ENCODE measurements at regions not wholly inside any gene's neighbourhood (a gene's known extent, or its start where the extent isn't known, plus 50 kb on each side); places are given as distances from the start of the nearest gene placed in this dataset.

DNA sequence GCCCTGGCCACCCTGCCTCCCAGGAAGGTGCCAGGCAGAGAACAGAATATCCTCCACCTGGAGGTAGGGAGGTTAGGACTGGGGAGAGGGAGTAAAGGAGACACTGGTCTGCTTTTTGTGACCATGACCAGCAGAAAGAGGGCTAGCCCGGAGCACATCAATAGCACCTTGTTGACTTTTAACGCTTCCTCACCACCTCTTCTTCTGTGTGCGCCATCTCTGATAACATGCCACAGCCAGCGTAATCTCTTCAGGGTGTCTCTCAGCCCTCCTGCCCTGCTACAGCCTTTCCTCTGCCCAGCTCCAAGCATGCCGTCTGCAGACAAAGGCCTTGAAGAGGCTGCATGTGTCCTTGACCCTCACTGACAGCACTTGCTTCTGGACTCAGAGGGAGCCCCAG, 50.9 kb upstream of the GJA5 start:
- H3K4me3 Mint-ChIP-seq (ENCODE audit: unreplicated experiment): no peak overlapping the region
- no peak for DNase-seq (ENCODE audit: low spot score)
- no peak for TF ChIP-seq CTCF (IDR thresholded peaks at IDR 0.05; ENCODE audit: unreplicated experiment)
- peaks cover 3% of the 10 kb centered on the region for H3K27me3 Mint-ChIP-seq (ENCODE audit: unreplicated experiment)
- peaks cover 21% of the 10 kb centered on the region for H3K4me1 Mint-ChIP-seq (ENCODE audit: unreplicated experiment)
- H3K9me3 Mint-ChIP-seq (ENCODE audit: unreplicated experiment): no peaks in the 10 kb centered on the region
- H3K27ac Mint-ChIP-seq (ENCODE audit: unreplicated experiment): no peak overlapping the region
- H3K36me3 Mint-ChIP-seq (ENCODE audit: low read depth, unreplicated experiment): no peaks in the 10 kb centered on the region

- Mint-ChIP-seq H3K27ac (ENCODE audit: unreplicated experiment) (no peak overlapping the region), H3K4me1 (ENCODE audit: unreplicated experiment) (peaks cover 20% of the 10 kb centered on the region), H3K4me3 (ENCODE audit: unreplicated experiment) (no peak overlapping the region), H3K27me3 (ENCODE audit: unreplicated experiment) (peaks cover 3% of the 10 kb centered on the region), H3K36me3 (ENCODE audit: low read depth, unreplicated experiment) (no peaks in the 10 kb centered on the region), H3K9me3 (ENCODE audit: unreplicated experiment) (no peaks in the 10 kb centered on the region)
- no peak for DNase-seq (ENCODE audit: low spot score)
- TF ChIP-seq CTCF (IDR thresholded peaks at IDR 0.05; ENCODE audit: unreplicated experiment): no peak
These were observed 51.3 kb upstream of the GJA5 start for GRCh38 chr1:147811751-147812150.

DNA sequence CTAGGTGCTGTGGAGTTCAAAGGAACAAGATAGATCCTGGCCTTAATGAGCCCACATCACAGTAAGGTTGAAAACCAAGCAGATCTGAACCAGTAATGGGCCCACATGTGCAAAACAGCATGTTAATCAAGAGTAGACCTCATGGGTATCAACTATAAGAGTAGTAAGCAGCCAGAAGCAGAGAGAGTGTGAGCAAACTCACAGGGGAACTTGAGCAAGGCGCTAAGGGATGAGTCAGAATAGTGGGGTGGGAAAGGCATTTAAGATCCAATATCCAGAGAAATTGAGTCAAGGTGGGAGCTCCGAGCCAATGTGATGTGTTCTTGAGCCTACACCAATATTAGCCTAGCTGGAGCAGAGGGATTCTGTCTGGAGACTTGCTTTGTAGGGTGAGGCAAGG, 52.4 kb upstream of the GJA5 start:
- Mint-ChIP-seq H3K27ac (ENCODE audit: unreplicated experiment) (no peak overlapping the region), H3K4me3 (ENCODE audit: unreplicated experiment) (no peak overlapping the region), H3K27me3 (ENCODE audit: unreplicated experiment) (peaks cover 2% of the 10 kb centered on the region), H3K36me3 (ENCODE audit: low read depth, unreplicated experiment) (no peaks in the 10 kb centered on the region), H3K9me3 (ENCODE audit: unreplicated experiment) (no peaks in the 10 kb centered on the region), H3K4me1 (ENCODE audit: unreplicated experiment) (peaks cover 12% of the 10 kb centered on the region)
- no peak for TF ChIP-seq CTCF (IDR thresholded peaks at IDR 0.05; ENCODE audit: unreplicated experiment)
- DNase-seq (ENCODE audit: low spot score): no peak

- H3K27me3 Mint-ChIP-seq (ENCODE audit: unreplicated experiment): peaks cover 3% of the 10 kb centered on the region
These were observed 55.1 kb upstream of the GJA5 start for GRCh38 chr1:147815503-147815902.

GRCh38 chr1:147820761-147821297, 60.4 kb upstream of the GJA5 start:
- no peaks in the 10 kb centered on the region for H3K36me3 Mint-ChIP-seq (ENCODE audit: low read depth, unreplicated experiment)
- no peak for DNase-seq (ENCODE audit: low spot score)
- no peak overlapping the region for H3K27ac Mint-ChIP-seq (ENCODE audit: unreplicated experiment)
- no peak for TF ChIP-seq CTCF (IDR thresholded peaks at IDR 0.05; ENCODE audit: unreplicated experiment)
- H3K9me3 Mint-ChIP-seq (ENCODE audit: unreplicated experiment): no peaks in the 10 kb centered on the region
- H3K4me3 Mint-ChIP-seq (ENCODE audit: unreplicated experiment): no peak overlapping the region
- peaks cover 2% of the 10 kb centered on the region for H3K4me1 Mint-ChIP-seq (ENCODE audit: unreplicated experiment)
- peaks cover 6% of the 10 kb centered on the region for H3K27me3 Mint-ChIP-seq (ENCODE audit: unreplicated experiment)

More at GRCh38 chr1:147815503-147815902, 55.1 kb upstream of the GJA5 start:
- Mint-ChIP-seq H3K9me3 (ENCODE audit: unreplicated experiment) (no peaks in the 10 kb centered on the region), H3K27ac (ENCODE audit: unreplicated experiment) (no peak overlapping the region), H3K36me3 (ENCODE audit: low read depth, unreplicated experiment) (no peaks in the 10 kb centered on the region), H3K4me3 (ENCODE audit: unreplicated experiment) (no peak overlapping the region), H3K4me1 (ENCODE audit: unreplicated experiment) (peaks cover 5% of the 10 kb centered on the region)
- TF ChIP-seq CTCF (IDR thresholded peaks at IDR 0.05; ENCODE audit: unreplicated experiment): no peak
- no peak for DNase-seq (ENCODE audit: low spot score)
